GM23248 (cell line): ENCODE measurements at regions not wholly inside any gene's neighbourhood (a gene's known extent, or its start where the extent isn't known, plus 50 kb on each side); places are given as distances from the start of the nearest gene placed in this dataset.

ENCODE experiments used
- DNase-seq: peaks from one replicate; pipeline ENCODE4 v3.0.0-alpha.2; 2015
- H2AFZ ChIP-seq: fragments of 200-600 bp; sonication (generic); 2 replicates; pipeline ENCODE4 v1.6.1; 2016; ENCODE audit warnings: antibody characterized with exemption
- H3F3A ChIP-seq: fragments of 200-600 bp; sonication (generic); 2 replicates; pipeline ENCODE4 v1.6.1; 2016; ENCODE audit warnings: mild to moderate bottlenecking, antibody characterized with exemption, mixed run types; ENCODE audit not compliant: insufficient read depth
- H3K27ac ChIP-seq: fragments of 200-600 bp; sonication (generic); 2 replicates; pipeline ENCODE4 v1.5.1; 2016; ENCODE audit warnings: mild to moderate bottlenecking
- H3K27me3 ChIP-seq: fragments of 200-600 bp; sonication (generic); replicated peaks from 2 replicates; pipeline ENCODE4 v1.6.1; 2016; ENCODE audit warnings: mild to moderate bottlenecking; ENCODE audit not compliant: insufficient read depth
- H3K36me3 ChIP-seq: fragments of 200-600 bp; sonication (generic); 2 replicates; pipeline ENCODE4 v1.6.1; 2016; ENCODE audit warnings: low read depth, mild to moderate bottlenecking
- H3K4me1 ChIP-seq: fragments of 200-600 bp; sonication (generic); 2 replicates; pipeline ENCODE4 v1.6.1; 2016; ENCODE audit warnings: mild to moderate bottlenecking; ENCODE audit not compliant: insufficient read depth
- H3K4me2 ChIP-seq: fragments of 200-600 bp; sonication (generic); one replicate; pipeline ENCODE4 v1.6.1; 2016; ENCODE audit warnings: mild to moderate bottlenecking; ENCODE audit not compliant: unreplicated experiment
- H3K4me3 ChIP-seq: fragments of 200-600 bp; sonication (generic); 2 replicates; pipeline ENCODE4 v1.5.1; 2016; ENCODE audit warnings: mild to moderate bottlenecking
- H3K79me2 ChIP-seq: fragments of 200-600 bp; sonication (generic); 2 replicates; pipeline ENCODE4 v1.6.1; 2016; ENCODE audit warnings: mild to moderate bottlenecking; ENCODE audit not compliant: insufficient read depth
- H3K9ac ChIP-seq: fragments of 200-600 bp; sonication (generic); 2 replicates; pipeline ENCODE4 v1.6.1; 2016; ENCODE audit warnings: mild to moderate bottlenecking
- H3K9me2 ChIP-seq: fragments of 200-600 bp; sonication (generic); 2 replicates; pipeline ENCODE4 v1.6.1; 2016; ENCODE audit warnings: mixed run types, mild to moderate bottlenecking, moderate library complexity; ENCODE audit not compliant: insufficient read depth
- H3K9me3 ChIP-seq: fragments of 200-600 bp; sonication (generic); one replicate; pipeline ENCODE4 v1.6.1; 2017; ENCODE audit warnings: low read depth
- H4K20me1 ChIP-seq: fragments of 200-600 bp; sonication (generic); 2 replicates; pipeline ENCODE4 v1.6.0; 2016; ENCODE audit not compliant: insufficient read depth
- EZH2 ChIP-seq: fragments of 200-600 bp; sonication (generic); IDR thresholded peaks from 2 replicates; pipeline ENCODE4 v1.6.1; 2018; ENCODE audit warnings: antibody characterized with exemption, mild to moderate bottlenecking; ENCODE audit not compliant: insufficient read depth, poor library complexity, severe bottlenecking
- EZH2phosphoT487 ChIP-seq: fragments of 200-600 bp; sonication (generic); IDR thresholded peaks from 2 replicates; pipeline ENCODE4 v1.6.1; 2018; ENCODE audit warnings: antibody characterized with exemption, moderate library complexity, mild to moderate bottlenecking, low read depth; ENCODE audit not compliant: insufficient read depth
- WGBS, 2 experiments: methylation state at CpG; one replicate each; pipeline ENCODE4 v1.1.6; 2015 to 2017; ENCODE audit warnings: low lambda C conversion rate in 2 of 2, low coverage in 1 of 2; ENCODE audit errors: missing lambda C conversion rate in 2 of 2; 5-methylcytosine and 5-hydroxymethylcytosine counted together
- in situ Hi-C: fragments of 300-500 bp; cut with MboI; formaldehyde crosslinking; loops from 2 replicates; pipeline ENCODE4 v1.15.0; 2020

GRCh38 chr1:200496937-200497336 is 87.1 kb upstream of the ZNF281 start:
- no peaks in the 10 kb centered on the region for H3K79me2 ChIP-seq

GRCh38 chr1:200495901-200496300 is 86.1 kb upstream of the ZNF281 start:
- 96 to 100% methylated on average over 1 of the region's 1 CpG for WGBS, 2 experiments
- Histone ChIP-seq H3K79me2 (no peaks in the 10 kb centered on the region), H2AFZ (no peak overlapping the region), H3K4me1 (no peaks in the 10 kb centered on the region), H3K9me2 (no peaks in the 10 kb centered on the region), H3K36me3 (no peaks in the 10 kb centered on the region), H3K9me3 (no peaks in the 10 kb centered on the region), H3F3A (no peaks in the 10 kb centered on the region), H4K20me1 (no peaks in the 10 kb centered on the region), H3K27me3 (no peaks in the 10 kb centered on the region), H3K27ac (no peak overlapping the region), H3K4me2 (no peak overlapping the region), H3K4me3 (no peak overlapping the region), H3K9ac (no peak overlapping the region)
- TF ChIP-seq EZH2phosphoT487 (no peak), EZH2 (no peak)
- in situ Hi-C loops: loop anchor here (10.0 to 25.0 kb wide), 3 partner anchors 209 to 811 kb away; no protein-coding TSS in a partner anchor
- DNase-seq: no peak

More at GRCh38 chr1:200496937-200497336, 87.1 kb upstream of the ZNF281 start:
- H3K9me2 ChIP-seq: no peaks in the 10 kb centered on the region
- no peaks in the 10 kb centered on the region for H3K36me3 ChIP-seq
- DNase-seq: peak; percentile 23
- TF ChIP-seq EZH2 (no peak), EZH2phosphoT487 (no peak)
- no peaks in the 10 kb centered on the region for H3F3A ChIP-seq
- no peaks in the 10 kb centered on the region for H3K4me1 ChIP-seq
- H4K20me1 ChIP-seq: no peaks in the 10 kb centered on the region
- no peak overlapping the region for H3K27ac ChIP-seq
- H3K4me2 ChIP-seq: no peak overlapping the region
- H3K9me3 ChIP-seq: no peaks in the 10 kb centered on the region
- no peak overlapping the region for H2AFZ ChIP-seq
- H3K27me3 ChIP-seq: no peaks in the 10 kb centered on the region
- in situ Hi-C loops: loop anchor here (10.0 to 25.0 kb wide), 3 partner anchors 210 to 812 kb away; no protein-coding TSS in a partner anchor
- H3K9ac ChIP-seq: no peak overlapping the region
- no peak overlapping the region for H3K4me3 ChIP-seq
- 79 to 89% methylated on average over 2 of the region's 2 CpGs for WGBS, 2 experiments

GRCh38 chr1:200493344-200493743 is 83.5 kb upstream of the ZNF281 start:
- no peak overlapping the region for H3K27ac ChIP-seq
- TF ChIP-seq EZH2phosphoT487: no peak
- TF ChIP-seq EZH2: no peak
- H3K9me2 ChIP-seq: no peaks in the 10 kb centered on the region
- no peak overlapping the region for H3K4me3 ChIP-seq
- 0 out of 2 replicates have a peak, but pooled peaks cover 3% of the 10 kb centered on the region for H3K4me1 ChIP-seq
- no peaks in the 10 kb centered on the region for H4K20me1 ChIP-seq
- no peak overlapping the region for H3K9ac ChIP-seq
- in situ Hi-C loops: loop anchor here (10.0 to 25.0 kb wide), 3 partner anchors 206 to 809 kb away; no protein-coding TSS in a partner anchor
- no peaks in the 10 kb centered on the region for H3K9me3 ChIP-seq
- no peak for DNase-seq
- 53 to 55% methylated on average over 4 of the region's 4 CpGs for WGBS, 2 experiments
- H3F3A ChIP-seq: no peaks in the 10 kb centered on the region
- no peak overlapping the region for H3K4me2 ChIP-seq
- no peaks in the 10 kb centered on the region for H3K36me3 ChIP-seq
- no peaks in the 10 kb centered on the region for H3K27me3 ChIP-seq
- no peaks in the 10 kb centered on the region for H3K79me2 ChIP-seq
- H2AFZ ChIP-seq: no peak overlapping the region

- no peaks in the 10 kb centered on the region for H3F3A ChIP-seq
- no peaks in the 10 kb centered on the region for H3K79me2 ChIP-seq
- 39 to 43% methylated on average over 2 of the region's 2 CpGs for WGBS, 2 experiments
- in situ Hi-C loops: loop anchor here (10.0 to 25.0 kb wide), 3 partner anchors 204 to 806 kb away; no protein-coding TSS in a partner anchor
- H3K9me3 ChIP-seq: no peaks in the 10 kb centered on the region
- no peaks in the 10 kb centered on the region for H3K36me3 ChIP-seq
- no peak for DNase-seq
- H3K9me2 ChIP-seq: no peaks in the 10 kb centered on the region
- no peak overlapping the region for H2AFZ ChIP-seq
- H3K4me3 ChIP-seq: no peak overlapping the region
- H3K4me2 ChIP-seq: no peak overlapping the region
- 0 out of 2 replicates have a peak, but pooled peaks cover 4% of the 10 kb centered on the region for H3K4me1 ChIP-seq
- H3K27ac ChIP-seq: no peak overlapping the region
- no peak overlapping the region for H3K9ac ChIP-seq
- no peaks in the 10 kb centered on the region for H3K27me3 ChIP-seq
- TF ChIP-seq EZH2phosphoT487: no peak
- no peak for TF ChIP-seq EZH2
- H4K20me1 ChIP-seq: no peaks in the 10 kb centered on the region
Measured at GRCh38 chr1:200491103-200491502, 81.3 kb upstream of the ZNF281 start.

- Histone ChIP-seq H3K9ac (no peak overlapping the region), H3K9me2 (no peaks in the 10 kb centered on the region), H3K36me3 (no peaks in the 10 kb centered on the region), H2AFZ (0 out of 2 replicates have a peak overlapping the region, but pooled peaks have one; percentile 3), H3K27me3 (no peaks in the 10 kb centered on the region), H3K27ac (no peak overlapping the region), H3F3A (no peaks in the 10 kb centered on the region), H4K20me1 (no peaks in the 10 kb centered on the region), H3K79me2 (no peaks in the 10 kb centered on the region), H3K4me1 (0 out of 2 replicates have a peak, but pooled peaks cover 4% of the 10 kb centered on the region), H3K4me3 (no peak overlapping the region), H3K9me3 (no peaks in the 10 kb centered on the region), H3K4me2 (no peak overlapping the region)
- in situ Hi-C loops: loop anchor here (10.0 to 25.0 kb wide), 3 partner anchors 203 to 805 kb away; no protein-coding TSS in a partner anchor
- no peak for DNase-seq
- 33 to 41% methylated on average over 1 of the region's 1 CpG for WGBS, 2 experiments
- TF ChIP-seq EZH2 (no peak), EZH2phosphoT487 (no peak)
Measured at GRCh38 chr1:200490183-200490582, 80.3 kb upstream of the ZNF281 start.
